GM13977 (cell line): ENCODE measurements at regions not wholly inside any gene's neighbourhood (a gene's known extent, or its start where the extent isn't known, plus 50 kb on each side); places are given as distances from the start of the nearest gene placed in this dataset.

Experiments
- DNase-seq: peaks from one replicate; pipeline ENCODE4 v3.0.0; 2012; ENCODE audit warnings: low spot score
- in situ Hi-C: fragments of 300-500 bp; cut with MboI; formaldehyde crosslinking; loops from one replicate; pipeline ENCODE4 v1.12.0; 2022; ENCODE audit warnings: low sequenced_read_pairs, low pct_unique_long_range_greater_than_20kb, mixed read lengths, inconsistent platforms; ENCODE audit not compliant: unreplicated experiment
- TF ChIP-seq, protein P1 (sequence below): IDR thresholded peaks from 2 replicates; pipeline ENCODE4 v1.5.1; 2012; ENCODE audit warnings: mild to moderate bottlenecking, control low read depth; ENCODE audit not compliant: insufficient read depth; ENCODE audit errors: extremely low read depth, missing control alignments

DNA sequence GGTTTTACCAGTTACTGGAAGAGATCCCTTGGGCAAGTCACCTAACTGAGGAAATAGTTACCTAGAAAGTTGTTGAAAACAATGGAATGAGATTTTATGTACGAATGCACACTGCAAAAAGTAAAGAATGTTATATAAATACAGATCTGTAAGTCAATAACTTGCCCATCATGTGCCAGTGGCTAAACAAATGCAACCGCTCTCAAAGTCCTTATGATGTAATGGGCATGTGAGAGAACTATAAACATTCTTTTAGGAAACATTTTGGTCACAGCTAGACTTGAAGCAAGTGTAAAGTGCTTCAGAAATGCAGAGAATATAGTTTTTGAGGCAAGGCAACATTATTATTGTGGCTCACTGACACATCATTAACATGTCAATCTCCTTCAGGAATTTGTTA lies 1044.5 kb downstream of the TUSC7 start:
- in situ Hi-C loops, result no loop called here
- TF ChIP-seq, protein P1, sequence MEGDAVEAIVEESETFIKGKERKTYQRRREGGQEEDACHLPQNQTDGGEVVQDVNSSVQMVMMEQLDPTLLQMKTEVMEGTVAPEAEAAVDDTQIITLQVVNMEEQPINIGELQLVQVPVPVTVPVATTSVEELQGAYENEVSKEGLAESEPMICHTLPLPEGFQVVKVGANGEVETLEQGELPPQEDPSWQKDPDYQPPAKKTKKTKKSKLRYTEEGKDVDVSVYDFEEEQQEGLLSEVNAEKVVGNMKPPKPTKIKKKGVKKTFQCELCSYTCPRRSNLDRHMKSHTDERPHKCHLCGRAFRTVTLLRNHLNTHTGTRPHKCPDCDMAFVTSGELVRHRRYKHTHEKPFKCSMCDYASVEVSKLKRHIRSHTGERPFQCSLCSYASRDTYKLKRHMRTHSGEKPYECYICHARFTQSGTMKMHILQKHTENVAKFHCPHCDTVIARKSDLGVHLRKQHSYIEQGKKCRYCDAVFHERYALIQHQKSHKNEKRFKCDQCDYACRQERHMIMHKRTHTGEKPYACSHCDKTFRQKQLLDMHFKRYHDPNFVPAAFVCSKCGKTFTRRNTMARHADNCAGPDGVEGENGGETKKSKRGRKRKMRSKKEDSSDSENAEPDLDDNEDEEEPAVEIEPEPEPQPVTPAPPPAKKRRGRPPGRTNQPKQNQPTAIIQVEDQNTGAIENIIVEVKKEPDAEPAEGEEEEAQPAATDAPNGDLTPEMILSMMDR, result no peak
- no peak for DNase-seq

DNA sequence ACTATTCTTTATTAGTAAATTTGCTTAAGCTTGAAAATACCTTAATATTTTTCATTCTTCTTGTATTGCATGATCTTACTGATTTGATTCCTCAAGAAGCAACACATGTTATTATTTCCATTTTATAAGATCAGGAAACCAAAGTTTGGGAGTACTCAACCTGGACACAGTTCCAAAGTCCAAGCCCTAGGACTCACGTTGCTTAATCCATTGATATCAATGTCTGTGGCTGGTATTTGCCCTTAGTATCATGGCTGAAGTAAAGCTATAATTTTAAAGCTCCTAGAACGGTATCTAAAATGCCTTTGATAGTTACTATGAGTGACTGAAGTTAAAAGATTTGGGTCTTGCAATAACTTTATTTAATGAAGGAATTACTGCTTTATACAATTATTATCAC lies 1045.3 kb downstream of the TUSC7 start:
- no peak for DNase-seq
- in situ Hi-C loops, result no loop called here
- TF ChIP-seq, protein P1, result no peak

DNA sequence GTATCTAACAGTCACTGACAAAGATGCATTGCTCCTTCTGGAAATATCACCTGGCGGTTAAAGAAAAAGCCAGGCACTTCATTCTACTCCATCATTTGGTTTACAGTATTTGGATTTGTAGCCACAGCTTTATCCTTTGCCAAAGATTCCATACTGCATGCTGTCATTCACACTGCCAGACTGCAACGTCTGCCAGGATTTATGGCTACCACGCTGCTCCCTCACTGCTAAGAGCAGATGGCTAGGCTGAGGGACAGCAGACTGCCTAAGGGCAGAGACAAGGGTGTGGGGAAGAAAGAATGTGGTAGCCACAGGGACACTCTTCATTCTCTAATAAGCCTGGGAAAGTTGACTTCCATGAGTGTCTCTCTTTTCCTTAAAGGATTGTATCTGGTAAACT lies 1047.0 kb downstream of the TUSC7 start:
- TF ChIP-seq, protein P1, result no peak
- in situ Hi-C loops, result no loop called here
- DNase-seq, result no peak

DNA sequence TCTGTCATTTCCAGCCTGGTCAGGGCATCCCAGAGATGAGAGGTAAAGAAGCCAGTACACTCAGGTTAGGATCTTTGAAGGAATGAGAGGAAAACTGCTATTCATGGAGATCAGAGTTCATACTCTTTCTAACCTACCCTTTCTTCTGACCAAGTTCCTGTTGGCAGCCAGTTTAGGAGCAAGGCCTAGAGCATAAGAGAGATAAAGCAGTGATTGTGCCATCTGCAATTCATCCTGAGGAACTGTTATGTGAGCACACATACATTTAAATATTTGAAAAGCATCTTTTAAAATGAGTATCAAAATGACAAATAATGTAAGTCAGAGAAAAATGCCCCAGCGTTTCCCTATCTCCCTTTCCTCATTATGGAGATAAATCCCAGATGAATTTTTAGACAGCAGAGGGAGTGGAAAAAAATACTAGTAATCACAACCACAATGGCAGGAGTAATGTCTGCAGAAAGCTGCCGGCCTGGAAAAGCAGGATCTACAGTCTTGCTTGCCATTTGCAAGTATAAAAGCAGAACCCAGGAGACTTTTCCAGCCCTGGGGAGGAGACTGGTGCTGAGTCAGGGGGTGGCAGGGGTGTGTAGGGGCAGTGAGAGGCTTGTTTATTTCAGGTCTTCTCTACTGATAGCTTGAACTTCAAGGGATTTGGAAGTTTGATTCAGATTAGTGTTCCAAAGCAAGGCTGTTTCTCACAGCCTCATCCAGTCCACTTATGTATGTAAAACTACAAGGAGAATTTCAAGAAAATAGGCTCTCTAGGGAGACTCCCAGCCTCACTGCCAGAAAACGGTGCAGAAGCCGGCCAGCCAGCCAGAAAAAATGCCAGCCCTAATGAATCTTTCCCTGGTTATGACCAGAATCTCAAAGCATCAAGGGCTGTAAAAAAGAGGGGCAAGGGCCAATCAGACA lies 1052.4 kb downstream of the TUSC7 start:
- no peak for DNase-seq
- in situ Hi-C loops, result no loop called here
- TF ChIP-seq, protein P1, result no peak

DNA sequence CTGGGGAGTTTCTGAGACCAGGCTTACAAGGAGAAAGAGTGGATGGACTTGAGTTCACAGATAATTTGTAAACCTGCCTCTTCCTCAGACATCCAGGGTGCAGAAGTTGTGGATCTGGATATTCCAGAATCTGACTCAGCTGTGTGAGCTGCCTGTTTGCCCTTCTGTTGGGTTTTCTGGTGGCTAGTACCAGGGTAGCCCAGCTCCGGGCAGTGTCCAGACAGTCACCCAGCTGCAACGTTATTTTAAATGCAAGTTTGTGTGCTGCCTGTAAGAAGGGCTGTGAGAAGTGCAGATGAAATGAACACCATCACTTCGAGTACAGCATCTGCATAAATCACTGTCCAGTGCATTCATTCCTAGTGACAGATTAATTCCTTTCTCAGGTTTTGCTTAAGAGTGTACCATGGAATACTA lies 1053.0 kb downstream of the TUSC7 start:
- in situ Hi-C loops, result no loop called here
- DNase-seq, result no peak
- TF ChIP-seq, protein P1, result no peak

DNA sequence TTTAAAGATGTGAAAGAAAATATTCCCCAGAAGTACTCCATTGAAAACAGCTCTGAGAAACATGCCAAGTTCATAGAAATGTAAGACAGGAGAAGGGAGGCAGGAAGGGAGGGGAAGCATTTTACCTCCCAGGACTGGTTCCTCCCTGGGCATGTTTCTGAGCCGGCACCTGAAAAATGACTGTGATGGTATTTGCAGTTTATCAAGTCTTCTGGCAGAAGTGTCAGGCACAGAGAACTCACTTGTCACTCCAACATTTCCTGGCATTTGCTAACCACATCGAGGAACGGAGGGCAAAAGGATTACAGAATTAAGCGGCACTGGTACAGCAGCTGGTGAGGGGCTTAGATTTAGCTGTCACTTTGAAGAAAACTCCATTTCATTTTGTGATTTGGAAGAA lies 1054.0 kb downstream of the TUSC7 start:
- TF ChIP-seq, protein P1, result no peak
- DNase-seq, result no peak
- in situ Hi-C loops, result no loop called here
